ENCODE measurements at regions not wholly inside any gene's neighbourhood (a gene's known extent, or its start where the extent isn't known, plus 50 kb on each side); places are given as distances from the start of the nearest gene placed in this dataset.

DNA sequence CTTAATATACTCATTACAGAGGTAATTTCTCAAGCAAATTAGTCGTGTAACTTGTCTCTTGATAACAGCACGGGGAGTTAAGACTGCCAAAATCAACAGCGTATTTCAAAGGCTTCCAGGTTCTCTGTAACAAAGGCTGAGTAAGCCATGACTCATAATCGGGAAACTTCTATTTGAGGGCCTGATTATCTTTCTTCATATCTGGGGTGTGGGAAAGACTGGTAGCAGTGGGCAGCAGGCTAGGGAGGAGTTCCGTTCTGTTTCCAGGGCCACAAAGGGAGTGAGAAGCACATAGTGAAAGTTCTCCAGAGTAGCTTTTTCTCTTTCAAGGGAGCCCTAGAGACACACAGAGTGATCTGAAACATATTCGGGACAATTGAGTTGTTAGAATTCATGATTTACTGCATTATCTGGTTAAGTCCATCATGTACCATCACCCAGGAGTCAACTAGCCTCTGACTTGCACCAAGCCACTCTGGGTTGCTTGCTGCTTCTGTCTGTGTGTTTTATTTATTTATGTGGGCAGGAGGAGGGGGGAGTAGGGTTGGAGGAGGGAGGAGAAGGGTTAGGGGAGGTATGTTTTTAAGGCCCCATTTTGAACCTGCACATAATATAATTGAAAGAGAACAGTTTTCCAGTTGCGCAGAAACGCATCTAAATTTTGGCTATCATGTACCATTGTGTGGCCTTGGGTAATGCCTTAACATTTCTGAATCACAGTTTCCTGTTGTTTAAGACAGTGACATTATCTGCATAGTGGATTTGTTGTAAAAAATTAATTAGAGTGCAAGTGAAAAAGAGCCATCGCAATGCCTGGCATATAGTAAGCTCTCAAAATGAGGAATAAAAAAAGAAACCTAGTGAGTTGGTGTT lies 80.5 kb upstream of the ITPRID2 start:
- Mint-ChIP-seq H3K4me3 (peak overlapping the region; percentile 22), H3K27ac (peak overlapping the region; percentile 57), H3K9me3 (peaks cover 12% of the 10 kb centered on the region), H3K4me1 (ENCODE audit: unreplicated experiment) (peaks cover 30% of the 10 kb centered on the region), H3K27me3 (peaks cover 4% of the 10 kb centered on the region), H3K36me3 (no peaks in the 10 kb centered on the region)
- TF ChIP-seq, protein P1, sequence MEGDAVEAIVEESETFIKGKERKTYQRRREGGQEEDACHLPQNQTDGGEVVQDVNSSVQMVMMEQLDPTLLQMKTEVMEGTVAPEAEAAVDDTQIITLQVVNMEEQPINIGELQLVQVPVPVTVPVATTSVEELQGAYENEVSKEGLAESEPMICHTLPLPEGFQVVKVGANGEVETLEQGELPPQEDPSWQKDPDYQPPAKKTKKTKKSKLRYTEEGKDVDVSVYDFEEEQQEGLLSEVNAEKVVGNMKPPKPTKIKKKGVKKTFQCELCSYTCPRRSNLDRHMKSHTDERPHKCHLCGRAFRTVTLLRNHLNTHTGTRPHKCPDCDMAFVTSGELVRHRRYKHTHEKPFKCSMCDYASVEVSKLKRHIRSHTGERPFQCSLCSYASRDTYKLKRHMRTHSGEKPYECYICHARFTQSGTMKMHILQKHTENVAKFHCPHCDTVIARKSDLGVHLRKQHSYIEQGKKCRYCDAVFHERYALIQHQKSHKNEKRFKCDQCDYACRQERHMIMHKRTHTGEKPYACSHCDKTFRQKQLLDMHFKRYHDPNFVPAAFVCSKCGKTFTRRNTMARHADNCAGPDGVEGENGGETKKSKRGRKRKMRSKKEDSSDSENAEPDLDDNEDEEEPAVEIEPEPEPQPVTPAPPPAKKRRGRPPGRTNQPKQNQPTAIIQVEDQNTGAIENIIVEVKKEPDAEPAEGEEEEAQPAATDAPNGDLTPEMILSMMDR (conservative IDR thresholded peaks at IDR 0.05): no peak
- DNase-seq (ENCODE audit: extremely low spot score, unreplicated experiment): no peak

DNA sequence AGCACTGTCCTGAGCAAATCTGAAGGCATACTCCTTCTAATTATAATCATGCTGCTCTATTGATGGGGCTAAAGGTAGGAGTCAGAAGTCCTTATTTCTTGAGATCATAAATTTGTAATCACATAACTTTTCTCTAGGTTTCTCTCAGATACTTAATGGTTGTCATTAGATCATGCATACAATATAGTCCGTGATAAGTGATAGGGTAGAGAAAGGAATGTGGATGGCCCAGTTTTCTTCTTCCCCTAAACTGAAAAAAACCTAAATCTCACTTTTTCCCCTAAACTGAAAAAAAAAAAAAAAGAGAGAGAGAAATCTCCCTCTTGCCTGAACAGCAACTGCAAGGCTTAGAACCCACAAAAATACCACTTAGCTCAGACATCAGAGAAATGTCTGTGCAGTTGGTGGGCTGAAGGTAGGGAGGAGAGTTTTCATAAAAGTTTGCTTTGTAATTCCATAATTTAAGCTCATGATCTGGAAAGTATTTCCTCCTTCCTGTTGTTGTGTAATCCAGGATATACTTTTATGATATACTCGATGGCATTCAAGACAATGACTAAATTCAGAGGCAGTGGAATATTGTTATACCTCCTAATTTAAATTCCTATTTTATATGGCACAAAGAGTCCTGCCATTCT lies 79.3 kb upstream of the ITPRID2 start:
- Mint-ChIP-seq H3K36me3 (no peaks in the 10 kb centered on the region), H3K27me3 (no peaks in the 10 kb centered on the region), H3K4me1 (ENCODE audit: unreplicated experiment) (peaks cover 30% of the 10 kb centered on the region), H3K4me3 (no peak overlapping the region), H3K27ac (no peak overlapping the region), H3K9me3 (peaks cover 12% of the 10 kb centered on the region)
- no peak for DNase-seq (ENCODE audit: extremely low spot score, unreplicated experiment)
- TF ChIP-seq, protein P1 (conservative IDR thresholded peaks at IDR 0.05): no peak

DNA sequence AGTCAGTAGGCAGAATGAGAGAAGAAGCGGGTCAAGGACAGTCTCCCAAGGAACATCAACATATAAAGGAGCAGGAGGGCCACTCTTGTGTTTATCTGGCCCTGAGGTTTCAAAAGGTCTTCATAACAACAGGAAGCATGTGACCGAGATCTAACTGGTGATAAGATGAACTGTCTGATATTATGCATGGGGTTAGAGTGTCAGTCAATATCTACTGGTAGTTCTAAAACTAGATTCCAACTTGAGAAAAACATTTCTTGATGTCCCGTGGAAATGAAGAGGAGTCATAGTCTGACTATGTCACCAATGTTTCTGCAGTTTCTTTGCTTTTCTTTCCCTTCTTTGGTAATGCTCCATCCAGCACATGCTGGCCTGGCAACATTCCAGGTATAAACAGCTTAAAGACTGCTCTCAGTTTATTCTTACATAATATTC lies 77.5 kb upstream of the ITPRID2 start:
- Mint-ChIP-seq H3K4me3 (no peak overlapping the region), H3K9me3 (peaks cover 12% of the 10 kb centered on the region), H3K27me3 (no peaks in the 10 kb centered on the region), H3K4me1 (ENCODE audit: unreplicated experiment) (peaks cover 35% of the 10 kb centered on the region), H3K27ac (peak overlapping the region; percentile 68), H3K36me3 (no peaks in the 10 kb centered on the region)
- TF ChIP-seq, protein P1 (conservative IDR thresholded peaks at IDR 0.05): no peak
- DNase-seq (ENCODE audit: extremely low spot score, unreplicated experiment): no peak

GRCh38 chr2:181817509-181817908 lies 74.0 kb upstream of the ITPRID2 start:
- DNase-seq (ENCODE audit: extremely low spot score, unreplicated experiment): no peak
- H3K4me3 Mint-ChIP-seq: no peak overlapping the region
- H3K9me3 Mint-ChIP-seq: peaks cover 12% of the 10 kb centered on the region
- peaks cover 20% of the 10 kb centered on the region for H3K4me1 Mint-ChIP-seq (ENCODE audit: unreplicated experiment)
- TF ChIP-seq, protein P1 (conservative IDR thresholded peaks at IDR 0.05): no peak
- no peak overlapping the region for H3K27ac Mint-ChIP-seq
- H3K27me3 Mint-ChIP-seq: no peaks in the 10 kb centered on the region
- H3K36me3 Mint-ChIP-seq: no peaks in the 10 kb centered on the region

DNA sequence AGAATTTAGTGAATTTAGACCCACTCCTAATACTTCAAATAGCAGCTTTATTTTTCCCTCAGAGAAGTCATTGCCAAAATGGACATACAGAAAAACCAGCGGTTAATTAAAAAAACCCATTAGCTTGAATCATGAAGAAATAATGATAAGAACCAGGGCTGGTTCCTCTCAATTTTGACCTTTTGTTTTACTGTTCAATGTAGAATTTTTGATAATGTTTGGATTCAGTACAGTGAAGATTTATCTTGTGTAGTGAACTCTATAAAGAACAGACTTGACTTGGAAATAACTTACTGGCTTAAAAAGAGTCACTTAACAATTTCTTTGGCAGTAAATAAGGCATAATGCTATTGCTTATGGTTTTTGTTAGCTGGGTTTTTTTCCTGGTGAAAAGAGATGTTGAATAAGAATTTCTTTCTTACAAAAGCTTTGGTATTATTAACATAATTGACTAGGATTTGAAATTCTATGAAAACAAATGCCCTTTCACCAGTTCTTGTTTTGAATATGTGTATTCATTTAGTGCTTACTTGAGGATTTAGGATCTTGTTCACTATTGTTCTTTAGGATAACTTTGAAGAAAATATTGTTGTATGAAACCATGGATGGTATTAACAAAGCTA lies 73.4 kb upstream of the ITPRID2 start:
- no peak overlapping the region for H3K27ac Mint-ChIP-seq
- TF ChIP-seq, protein P1 (conservative IDR thresholded peaks at IDR 0.05): no peak
- H3K4me3 Mint-ChIP-seq: no peak overlapping the region
- H3K27me3 Mint-ChIP-seq: no peaks in the 10 kb centered on the region
- no peaks in the 10 kb centered on the region for H3K36me3 Mint-ChIP-seq
- no peak for DNase-seq (ENCODE audit: extremely low spot score, unreplicated experiment)
- H3K9me3 Mint-ChIP-seq: peaks cover 10% of the 10 kb centered on the region
- peaks cover 20% of the 10 kb centered on the region for H3K4me1 Mint-ChIP-seq (ENCODE audit: unreplicated experiment)

Measured in type B pancreatic cell (in vitro differentiated cells).